HUES64 (cell line): ENCODE measurements at regions not wholly inside any gene's neighbourhood (a gene's known extent, or its start where the extent isn't known, plus 50 kb on each side); places are given as distances from the start of the nearest gene placed in this dataset.
"Not testable (repeated sequence)": the region's sequence is repeated elsewhere in the genome, so short reads cannot be mapped to it uniquely, and the experiment has no call there.

Experiments used
- H3K27ac ChIP-seq: 2 replicates; pipeline ENCODE4 v1.7.0; 2013; ENCODE audit warnings: low read depth, low read length, inconsistent platforms
- H3K27me3 ChIP-seq: 2 replicates; pipeline ENCODE4 v1.6.1; 2013; ENCODE audit warnings: mild to moderate bottlenecking, low read length; ENCODE audit not compliant: insufficient read depth
- H3K36me3 ChIP-seq: 2 replicates; pipeline ENCODE4 v1.6.1; 2013; ENCODE audit warnings: mild to moderate bottlenecking, low read length; ENCODE audit not compliant: insufficient read depth
- H3K4me1 ChIP-seq: 2 replicates; pipeline ENCODE4 v1.6.1; 2013; ENCODE audit warnings: mild to moderate bottlenecking, low read length, moderate library complexity; ENCODE audit not compliant: insufficient read depth
- H3K4me3 ChIP-seq: 2 replicates; pipeline ENCODE4 v1.5.1; 2013; ENCODE audit warnings: mild to moderate bottlenecking, low read length, moderate library complexity
- H3K9ac ChIP-seq: 2 replicates; pipeline ENCODE4 v1.6.1; 2013; ENCODE audit warnings: mild to moderate bottlenecking, low read depth, low read length
- H3K9me3 ChIP-seq: 2 replicates; pipeline ENCODE4 v1.6.1; 2013; ENCODE audit warnings: low read depth, low read length; ENCODE audit not compliant: insufficient read depth
- WGBS: fragments of 150-250, 120-280 bp; methylation state at CpG from one replicate; pipeline ENCODE4 v1.1.7; 2013; ENCODE audit warnings: missing lambda C conversion rate; 5-methylcytosine and 5-hydroxymethylcytosine counted together

DNA sequence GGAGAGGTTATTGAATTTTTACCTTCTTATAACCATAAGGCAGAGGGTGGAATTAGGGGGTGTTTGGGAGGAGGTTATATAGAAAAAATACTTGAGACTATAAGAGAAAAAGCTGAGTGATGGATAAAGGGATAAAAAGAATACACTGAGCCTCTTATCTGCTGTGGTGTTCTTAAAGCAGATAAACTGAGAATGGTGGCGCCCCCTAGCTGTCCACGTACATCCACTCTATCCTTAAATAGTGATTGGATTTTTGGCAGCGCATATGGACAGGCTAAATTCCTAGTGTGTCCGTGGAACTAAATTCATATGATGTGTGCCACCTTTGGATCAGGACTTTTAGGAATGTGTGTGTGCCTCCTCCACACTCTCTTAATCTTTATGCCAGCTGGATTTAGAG, 121.1 kb downstream of the OXSM start:
- Histone ChIP-seq H3K9me3 (no peaks in the 10 kb centered on the region), H3K36me3 (no peaks in the 10 kb centered on the region), H3K4me1 (peaks cover 9% of the 10 kb centered on the region), H3K4me3 (no peak overlapping the region), H3K27ac (no peak overlapping the region), H3K27me3 (no peaks in the 10 kb centered on the region), H3K9ac (no peak overlapping the region)
- WGBS = 53% methylated on average over 4 of the region's 4 CpGs

DNA sequence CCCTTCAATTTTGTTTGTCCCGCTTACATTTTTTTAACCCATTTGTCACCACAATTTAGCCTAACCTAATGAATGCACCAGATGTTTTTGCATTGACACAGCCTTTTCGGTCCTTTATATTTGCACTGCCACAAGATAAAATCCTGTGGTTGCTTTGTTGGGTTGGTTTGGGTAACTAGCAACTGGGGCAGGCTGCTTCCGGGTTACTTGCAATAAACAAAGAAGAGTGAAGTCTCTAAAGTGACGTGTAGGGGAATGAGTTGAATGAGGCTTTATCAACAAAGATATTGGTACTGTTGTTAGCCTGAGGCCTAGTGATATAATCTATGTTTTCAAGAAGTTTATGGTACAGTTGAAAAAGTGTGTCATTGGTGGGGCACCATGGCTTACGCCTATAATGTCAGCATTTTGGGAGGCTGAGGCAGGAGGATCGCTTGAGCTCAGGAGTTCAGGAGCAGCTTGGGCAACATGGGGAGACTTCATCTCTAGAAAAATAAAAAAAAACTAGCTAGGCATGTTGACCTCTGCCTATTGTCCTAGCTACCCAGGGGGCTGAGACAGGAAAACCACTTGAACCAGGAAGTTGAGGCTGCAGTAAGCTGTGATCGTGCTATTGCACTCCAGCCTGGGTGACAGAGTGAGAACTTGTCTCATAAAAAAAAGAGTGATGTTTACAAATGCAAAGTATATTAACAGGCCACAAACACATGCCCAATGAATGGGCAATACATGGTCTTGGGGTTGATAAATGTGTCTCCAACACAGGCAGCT, 121.8 kb downstream of the OXSM start:
- Histone ChIP-seq H3K9ac (no peak overlapping the region), H3K27me3 (no peaks in the 10 kb centered on the region), H3K4me3 (no peak overlapping the region), H3K9me3 (no peaks in the 10 kb centered on the region), H3K36me3 (no peaks in the 10 kb centered on the region), H3K27ac (no peak overlapping the region), H3K4me1 (peaks cover 4% of the 10 kb centered on the region; the same call in 1 of the 2 replicates)
- WGBS = 96% methylated on average over 7 of the region's 7 CpGs

DNA sequence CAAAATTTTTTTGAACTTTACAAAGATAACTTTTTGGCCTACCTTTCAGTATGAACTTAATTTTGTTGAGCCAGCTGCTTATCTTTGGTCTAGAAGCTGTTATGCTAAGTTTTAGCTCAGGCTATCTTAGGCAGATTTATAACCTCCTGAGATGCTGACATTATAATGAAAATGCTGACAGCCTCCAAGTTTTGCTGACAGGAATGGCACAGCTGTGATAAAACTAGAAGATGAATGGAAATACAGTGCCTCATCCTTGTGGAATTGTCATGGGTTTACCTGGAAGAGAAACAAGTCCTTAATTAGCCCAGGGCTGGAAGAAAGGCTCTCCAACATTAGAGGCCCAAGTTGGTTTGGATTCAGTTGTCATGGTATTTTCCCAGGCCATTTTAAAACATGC, 123.3 kb downstream of the OXSM start:
- H3K36me3 ChIP-seq = no peaks in the 10 kb centered on the region

DNA sequence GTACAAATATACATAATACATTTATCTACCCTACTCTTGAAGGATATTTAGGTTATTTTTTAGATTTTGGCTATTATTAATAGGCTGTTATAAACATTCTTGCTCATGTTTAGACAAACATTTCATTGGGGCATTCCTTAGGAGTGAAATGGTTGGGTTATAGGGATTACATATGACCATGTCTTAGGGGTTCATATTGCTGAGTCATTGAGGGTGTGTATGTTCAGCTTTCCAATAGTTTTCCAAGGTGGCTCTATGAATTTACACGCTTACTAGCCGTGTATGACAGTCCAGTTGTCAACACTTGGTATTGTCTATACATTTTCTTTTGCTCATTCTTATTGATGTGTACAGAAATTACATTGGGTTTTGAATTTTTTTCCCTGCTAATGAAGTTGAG, 125.8 kb downstream of the OXSM start:
- Histone ChIP-seq H3K4me3 (no peak overlapping the region), H3K27ac (no peak overlapping the region), H3K36me3 (no peaks in the 10 kb centered on the region), H3K9me3 (no peaks in the 10 kb centered on the region), H3K9ac (no peak overlapping the region), H3K27me3 (no peaks in the 10 kb centered on the region), H3K4me1 (peaks cover 4% of the 10 kb centered on the region; the same call in 1 of the 2 replicates)
- WGBS = 94% methylated on average over 2 of the region's 2 CpGs

More for the DNA sequence above, 123.3 kb downstream of the OXSM start:
- H3K27ac ChIP-seq = no peak overlapping the region
- no peaks in the 10 kb centered on the region for H3K9me3 ChIP-seq
- no peak overlapping the region for H3K9ac ChIP-seq
- H3K27me3 ChIP-seq = no peaks in the 10 kb centered on the region
- H3K4me1 ChIP-seq = peaks cover 4% of the 10 kb centered on the region; the same call in 1 of the 2 replicates
- H3K4me3 ChIP-seq = no peak overlapping the region

DNA sequence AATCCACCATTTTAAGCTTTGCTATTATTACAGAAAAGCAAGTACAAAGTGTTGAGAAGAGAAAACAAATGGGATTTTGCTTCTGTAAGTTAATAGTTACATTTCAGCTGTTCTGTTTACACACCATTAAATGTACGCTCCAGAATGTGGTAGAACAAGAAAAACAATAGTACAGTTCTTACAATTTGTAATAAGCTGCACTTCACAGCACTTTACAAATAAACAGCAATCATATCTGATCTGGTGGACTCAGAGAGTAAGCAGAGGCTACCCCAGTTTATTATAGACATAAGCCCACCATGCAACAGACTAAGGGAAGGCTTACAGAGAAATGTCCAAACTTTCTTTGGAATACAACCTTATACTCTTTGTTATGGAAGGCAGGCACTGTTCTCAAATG, 126.4 kb downstream of the OXSM start:
- no peak overlapping the region for H3K9ac ChIP-seq
- no peaks in the 10 kb centered on the region for H3K9me3 ChIP-seq
- H3K4me3 ChIP-seq = no peak overlapping the region
- peaks cover 4% of the 10 kb centered on the region; the same call in 1 of the 2 replicates for H3K4me1 ChIP-seq
- H3K36me3 ChIP-seq = no peaks in the 10 kb centered on the region
- H3K27ac ChIP-seq = no peak overlapping the region
- WGBS = no CpG with 5 or more reads among the region's 1 CpG
- no peaks in the 10 kb centered on the region for H3K27me3 ChIP-seq

DNA sequence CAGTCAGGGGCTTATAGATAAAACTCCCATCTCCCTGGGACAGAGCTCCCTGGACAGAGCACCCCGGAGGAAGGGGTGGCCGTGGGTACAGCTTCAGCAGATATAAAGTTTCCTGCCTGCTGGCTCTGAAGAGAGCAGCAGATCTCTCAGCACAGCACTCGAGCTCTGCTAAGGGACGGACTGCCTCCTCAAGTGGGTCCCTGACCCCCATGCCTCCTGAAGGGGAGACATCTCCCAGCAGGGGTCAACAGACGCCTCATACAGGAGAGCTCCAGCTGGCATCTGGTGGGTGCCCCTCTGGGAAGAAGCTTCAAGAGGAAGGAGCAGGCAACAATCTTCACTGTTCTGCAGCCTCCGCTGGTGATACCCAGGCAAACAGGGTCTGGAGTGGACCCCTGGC, 142.1 kb downstream of the OXSM start:
- not testable (repeated sequence) for H3K9me3 ChIP-seq, H3K9ac ChIP-seq, H3K4me3 ChIP-seq, H3K27me3 ChIP-seq, H3K36me3 ChIP-seq, H3K27ac ChIP-seq, H3K4me1 ChIP-seq
- 92% methylated on average over 6 of the region's 6 CpGs for WGBS

DNA sequence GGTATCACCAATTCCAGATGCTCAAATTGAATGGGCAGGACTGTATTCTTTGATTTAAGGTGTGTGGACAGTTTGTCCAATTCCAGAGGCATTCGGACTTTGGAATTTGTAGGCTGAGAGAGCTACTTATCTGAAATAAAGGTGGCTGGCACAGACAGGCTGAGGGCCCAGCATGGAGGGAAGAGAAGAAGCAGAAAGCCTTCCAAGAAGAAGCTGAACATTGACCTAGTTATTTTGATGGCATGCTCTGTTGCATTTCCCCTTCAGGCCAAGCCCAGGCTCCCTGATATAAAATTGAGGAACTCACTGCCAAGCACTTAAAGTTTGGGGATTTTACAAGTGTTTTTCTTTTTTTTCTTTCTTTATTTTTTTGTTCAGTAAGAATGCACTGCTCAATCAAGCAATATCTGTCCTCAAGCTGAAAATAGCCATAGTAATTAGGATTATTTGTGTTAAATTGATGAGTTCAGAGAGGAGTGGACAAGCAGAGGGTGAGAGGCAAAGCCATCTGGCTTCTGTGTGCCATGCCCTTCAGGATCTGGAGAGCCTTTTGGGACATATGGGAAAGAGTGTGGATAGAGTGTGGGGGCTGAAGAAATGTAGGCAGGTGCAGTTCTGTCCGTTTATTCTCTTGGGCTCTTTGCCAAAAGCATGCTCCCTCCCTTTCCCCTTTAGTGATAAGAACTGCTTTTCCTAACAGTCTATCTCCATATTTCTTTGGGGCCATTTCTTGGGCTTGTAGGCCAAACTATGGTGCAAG, 148.9 kb downstream of the OXSM start:
- no peaks in the 10 kb centered on the region for H3K27me3 ChIP-seq
- H3K9ac ChIP-seq = no peak overlapping the region
- H3K36me3 ChIP-seq = no peaks in the 10 kb centered on the region
- WGBS = 89% methylated on average over 1 of the region's 2 CpGs
- no peaks in the 10 kb centered on the region for H3K9me3 ChIP-seq
- H3K27ac ChIP-seq = no peak overlapping the region
- no peak overlapping the region for H3K4me3 ChIP-seq
- H3K4me1 ChIP-seq = no peaks in the 10 kb centered on the region

DNA sequence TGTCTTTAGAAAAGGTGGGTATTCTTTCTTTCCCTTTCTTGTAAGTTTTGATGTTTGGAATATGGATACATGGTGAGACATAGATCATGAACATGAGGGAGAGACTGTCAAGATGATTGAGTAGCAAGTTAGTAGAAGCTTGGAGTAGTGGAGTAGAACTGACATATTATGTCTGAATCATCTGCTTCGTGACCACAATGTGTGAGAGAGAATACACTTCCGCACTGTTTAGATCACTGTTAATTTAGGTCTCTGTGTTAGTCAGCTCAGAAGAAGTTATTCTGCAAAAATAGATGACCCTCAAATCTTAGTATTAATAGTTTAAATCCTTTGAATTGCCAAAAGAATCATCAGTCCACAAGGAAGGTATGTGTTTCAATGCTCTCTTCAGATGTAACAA, 151.0 kb downstream of the OXSM start:
- Histone ChIP-seq H3K27me3 (no peaks in the 10 kb centered on the region), H3K4me3 (no peak overlapping the region), H3K27ac (no peak overlapping the region), H3K36me3 (no peaks in the 10 kb centered on the region), H3K9me3 (no peaks in the 10 kb centered on the region), H3K4me1 (no peaks in the 10 kb centered on the region), H3K9ac (no peak overlapping the region)
- WGBS = 88% methylated on average over 2 of the region's 2 CpGs

DNA sequence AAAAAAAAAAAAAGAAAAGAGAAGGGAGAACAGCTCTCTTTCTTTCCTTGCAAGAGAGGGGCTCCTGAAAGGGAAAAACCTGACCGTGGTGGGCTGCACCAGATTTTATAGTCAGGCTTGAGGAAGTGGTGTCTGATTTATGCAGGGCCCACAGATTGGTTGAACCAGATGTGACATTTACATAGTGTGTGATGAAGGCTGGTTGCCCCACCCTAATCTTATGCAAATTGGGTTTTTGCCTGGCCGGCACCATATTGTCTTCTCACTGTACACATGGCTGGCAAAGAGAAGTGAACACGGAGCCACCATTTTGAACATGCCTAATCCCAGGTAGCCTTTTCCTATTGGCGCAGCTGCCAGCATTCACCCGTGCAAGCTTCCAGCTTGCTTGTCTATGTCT, 154.4 kb downstream of the OXSM start:
- Histone ChIP-seq H3K27me3 (no peaks in the 10 kb centered on the region), H3K4me3 (no peak overlapping the region), H3K9me3 (no peaks in the 10 kb centered on the region), H3K27ac (no peak overlapping the region), H3K36me3 (no peaks in the 10 kb centered on the region), H3K4me1 (no peaks in the 10 kb centered on the region), H3K9ac (no peak overlapping the region)
- WGBS = 92% methylated on average over 5 of the region's 5 CpGs

DNA sequence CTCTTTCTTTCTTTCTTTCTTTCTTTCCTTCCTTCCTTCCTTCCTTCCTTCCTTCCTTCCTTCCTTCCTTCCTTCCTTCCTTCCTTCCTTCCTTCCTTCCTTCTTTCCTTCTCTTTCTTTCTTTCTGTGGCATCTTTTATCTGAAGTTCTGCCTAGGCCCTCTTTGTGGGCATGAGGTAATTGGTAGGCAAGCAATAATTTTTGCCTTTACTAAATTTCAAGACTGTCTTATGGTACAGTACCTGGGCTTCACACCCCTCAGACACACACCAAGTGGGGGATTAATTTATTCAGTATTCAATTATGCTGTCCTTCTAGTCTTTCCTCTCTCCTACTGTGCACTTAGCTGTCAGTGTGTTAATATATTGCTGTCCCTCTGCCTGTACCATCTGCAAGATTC, 155.5 kb downstream of the OXSM start:
- H3K9me3 ChIP-seq = no peaks in the 10 kb centered on the region
- H3K9ac ChIP-seq = no peak overlapping the region
- H3K27me3 ChIP-seq = no peaks in the 10 kb centered on the region
- H3K4me3 ChIP-seq = no peak overlapping the region
- H3K27ac ChIP-seq = no peak overlapping the region
- H3K4me1 ChIP-seq = no peaks in the 10 kb centered on the region
- H3K36me3 ChIP-seq = no peaks in the 10 kb centered on the region

DNA sequence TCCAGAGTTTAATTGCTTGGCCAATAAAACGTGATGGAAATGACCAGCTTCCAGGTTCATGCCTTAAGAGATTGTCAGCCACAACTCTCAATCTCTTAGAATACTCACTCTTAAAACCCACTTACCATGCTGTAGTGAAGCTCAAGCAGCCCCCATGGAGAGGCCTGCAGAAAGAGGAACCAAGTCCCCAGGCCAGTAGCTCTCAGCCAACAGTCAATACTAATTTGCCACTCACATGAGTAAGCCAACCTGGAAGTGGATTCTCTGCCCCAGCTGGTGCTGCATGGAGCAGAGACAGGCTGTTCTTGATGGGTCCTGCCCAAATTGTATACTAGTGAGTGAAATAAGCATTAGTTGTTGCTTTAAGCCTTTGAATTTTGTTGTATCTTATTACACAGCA, 155.9 kb downstream of the OXSM start:
- H3K27ac ChIP-seq = no peak overlapping the region
- 90% methylated on average over 1 of the region's 1 CpG for WGBS
- H3K9me3 ChIP-seq = no peaks in the 10 kb centered on the region
- no peak overlapping the region for H3K4me3 ChIP-seq
- H3K4me1 ChIP-seq = no peaks in the 10 kb centered on the region
- no peaks in the 10 kb centered on the region for H3K36me3 ChIP-seq
- H3K27me3 ChIP-seq = no peaks in the 10 kb centered on the region
- H3K9ac ChIP-seq = no peak overlapping the region
